Small intestine (tissue), 7 donors: ENCODE measurements at regions not wholly inside any gene's neighbourhood (a gene's known extent, or its start where the extent isn't known, plus 50 kb on each side); places are given as distances from the start of the nearest gene placed in this dataset.

Experiments used
- DNase-seq, 2 donors: peaks; one replicate each; pipeline versions ENCODE4 v3.0.0 to v3.0.0-alpha.2; 2013
- FAIRE-seq: peaks from 2 replicates; lab custom pipeline; 2012; peaks lifted over from hg19 to GRCh38; lab: Jason Lieb, UNC
- H3K27ac ChIP-seq, 3 donors: one replicate each; pipeline ENCODE4 v1.5.1; 2013; ENCODE audit warnings: low read length in 2 of 3, mild to moderate bottlenecking in 2 of 3, control low read depth in 1 of 3, inconsistent platforms in 1 of 3, low read depth in 1 of 3, moderate library complexity in 1 of 3
- H3K27me3 ChIP-seq, 3 donors: one replicate each; pipeline ENCODE4 v1.6.1; 2013; ENCODE audit warnings: low read length in 3 of 3, inconsistent platforms in 1 of 3; ENCODE audit not compliant: control insufficient read depth in 3 of 3, insufficient read depth in 3 of 3
- H3K36me3 ChIP-seq, 3 donors: one replicate each; pipeline ENCODE4 v1.6.1; 2013; ENCODE audit warnings: low read length in 3 of 3, inconsistent platforms in 1 of 3, low read depth in 1 of 3, mild to moderate bottlenecking in 1 of 3, moderate library complexity in 1 of 3; ENCODE audit not compliant: control insufficient read depth in 3 of 3, insufficient read depth in 2 of 3
- H3K4me1 ChIP-seq, 3 donors: one replicate each; pipeline ENCODE4 v1.6.1; 2013; ENCODE audit warnings: low read length in 2 of 3, inconsistent platforms in 1 of 3, low read depth in 1 of 3, mild to moderate bottlenecking in 1 of 3, moderate library complexity in 1 of 3; ENCODE audit not compliant: control insufficient read depth in 3 of 3, insufficient read depth in 2 of 3
- H3K4me3 ChIP-seq, 3 donors: one replicate each; pipeline ENCODE4 v1.5.1; 2013; ENCODE audit warnings: low read length in 3 of 3, control low read depth in 1 of 3, inconsistent platforms in 1 of 3, low read depth in 1 of 3, mild to moderate bottlenecking in 1 of 3, moderate library complexity in 1 of 3
- H3K9me3 ChIP-seq, 2 donors: one replicate each; pipeline ENCODE4 v1.6.1; 2013; ENCODE audit warnings: low read depth in 1 of 2, low read length in 1 of 2; ENCODE audit not compliant: control insufficient read depth in 2 of 2, insufficient read depth in 1 of 2
- WGBS, 3 donors: extraction: QIAGEN DNeasy Blood & Tissue Kit; methylation state at CpG; one replicate each; pipeline ENCODE4 v1.1.7; 2013; 5-methylcytosine and 5-hydroxymethylcytosine counted together
- donor health status: healthy with polysubstance abuse.
- donor health status: control.
- donor health status: control.
- donor health status: Bipolar disorder and iron deficiency.
- donor health status: healthy.

GRCh38 chr11:13062115-13062514, 53.0 kb downstream of the RASSF10 start:
- DNase-seq: no peak
- FAIRE-seq: no peak
- 72 to 87% (median 81%) methylated on average over 5 of the region's 5 CpGs for WGBS, 3 donors
- Histone ChIP-seq H3K27me3 (peaks cover 0 to 5% (median 0%) of the 10 kb centered on the region in 3 donors), H3K9me3 (peaks cover 0 to 5% of the 10 kb centered on the region in 2 donors), H3K27ac (no peak overlapping the region), H3K36me3 (no peaks in the 10 kb centered on the region), H3K4me3 (no peak overlapping the region), H3K4me1 (peaks cover 0 to 10% (median 0%) of the 10 kb centered on the region in 3 donors)

- WGBS, 3 donors: 10 to 62% (median 47%) methylated on average over 3 of the region's 3 CpGs
- Histone ChIP-seq H3K36me3 (no peaks in the 10 kb centered on the region), H3K4me1 (peaks cover 0 to 10% (median 0%) of the 10 kb centered on the region in 3 donors), H3K9me3 (peaks cover 0 to 5% of the 10 kb centered on the region in 2 donors), H3K4me3 (no peak overlapping the region), H3K27me3 (peaks cover 0 to 5% (median 0%) of the 10 kb centered on the region in 3 donors), H3K27ac (no peak overlapping the region)
- DNase-seq (peak in 1 of 2 donors; percentile 38), FAIRE-seq (no peak)
These were observed 55.5 kb downstream of the RASSF10 start for GRCh38 chr11:13064593-13064992.

GRCh38 chr11:13065200-13065787, 56.2 kb downstream of the RASSF10 start:
- peak overlapping the region in 1 of 3 donors; percentile 64 for H3K27ac ChIP-seq
- no peaks in the 10 kb centered on the region for H3K36me3 ChIP-seq
- H3K4me3 ChIP-seq: no peak overlapping the region
- H3K4me1 ChIP-seq: peaks cover 0 to 10% (median 0%) of the 10 kb centered on the region in 3 donors
- peaks cover 0 to 5% (median 0%) of the 10 kb centered on the region in 3 donors for H3K27me3 ChIP-seq
- 9 to 60% (median 35%) methylated on average over 10 of the region's 10 CpGs for WGBS, 3 donors
- H3K9me3 ChIP-seq: peaks cover 0 to 5% of the 10 kb centered on the region in 2 donors
- DNase-seq: peak; percentile 72 to 86
- FAIRE-seq: no peak

DNA sequence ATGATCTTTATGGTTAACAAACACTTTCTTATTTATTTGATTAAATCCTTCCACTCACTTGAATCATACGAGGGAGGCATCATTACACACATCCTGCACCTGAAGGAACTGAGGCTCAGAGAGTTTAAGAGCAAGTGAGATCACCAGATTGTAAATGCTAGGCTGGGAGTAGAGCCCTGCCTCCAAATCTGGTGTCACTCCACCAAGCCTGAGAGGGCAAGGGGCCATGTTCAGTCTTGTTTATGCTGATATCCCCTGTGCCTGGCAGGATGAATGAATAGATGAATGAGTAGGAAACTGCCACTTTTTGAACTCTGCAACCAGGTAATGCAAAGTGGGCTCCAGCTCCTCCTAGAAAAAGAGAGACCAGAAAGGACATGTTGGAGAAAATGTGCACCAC, 59.1 kb downstream of the RASSF10 start:
- H3K36me3 ChIP-seq: no peaks in the 10 kb centered on the region
- H3K9me3 ChIP-seq: no peaks in the 10 kb centered on the region
- peaks cover 0 to 10% (median 0%) of the 10 kb centered on the region in 3 donors for H3K4me1 ChIP-seq
- no peak for FAIRE-seq
- H3K27ac ChIP-seq: no peak overlapping the region
- H3K4me3 ChIP-seq: no peak overlapping the region
- peaks cover 0 to 5% (median 3%) of the 10 kb centered on the region in 3 donors for H3K27me3 ChIP-seq
- 52 to 67% (median 62%) methylated on average over 1 of the region's 1 CpG for WGBS, 3 donors
- DNase-seq: no peak

DNA sequence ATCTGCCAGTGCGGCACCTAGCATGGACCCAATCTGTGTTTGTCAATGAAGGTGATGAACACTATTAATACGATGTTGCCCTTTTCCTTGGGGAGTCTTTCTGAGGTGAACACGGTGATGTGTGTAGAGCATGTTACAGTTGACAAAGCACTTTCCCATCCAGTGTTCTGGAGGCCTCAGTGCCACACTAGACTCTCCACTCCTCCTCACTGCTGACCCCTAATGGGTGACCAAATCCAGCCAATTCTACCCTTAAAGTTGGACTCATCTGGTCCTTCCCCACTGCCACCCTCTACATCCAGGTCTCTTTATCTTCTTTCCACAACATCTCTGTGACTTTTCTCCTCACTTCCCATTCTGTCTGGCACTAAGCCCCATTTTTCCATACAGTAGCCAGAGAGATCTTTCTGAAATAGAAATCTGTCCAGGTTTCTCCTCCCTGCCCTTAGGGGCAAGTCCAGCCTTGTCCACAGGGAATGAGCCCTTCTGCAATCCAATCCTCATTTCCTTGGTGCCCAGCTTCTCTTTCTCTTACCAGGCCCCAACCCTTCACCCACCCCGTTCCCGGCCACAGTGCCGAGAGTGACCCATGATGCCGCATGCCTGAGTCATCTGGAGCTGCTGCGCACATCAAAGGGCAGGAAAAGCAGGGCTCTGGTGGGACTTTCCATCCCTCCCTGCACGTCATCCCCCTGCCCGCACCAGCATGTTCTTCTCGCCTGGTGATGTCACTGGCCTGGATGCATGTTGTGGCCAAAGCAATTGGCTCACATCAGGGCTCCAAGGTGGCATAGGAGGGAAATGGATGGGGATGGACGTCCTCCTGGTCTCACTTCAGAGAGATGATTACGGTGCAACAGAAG, 64.2 kb downstream of the RASSF10 start:
- DNase-seq (no peak), FAIRE-seq (no peak)
- H3K4me3 ChIP-seq: no peak overlapping the region
- H3K27ac ChIP-seq: no peak overlapping the region
- H3K36me3 ChIP-seq: no peaks in the 10 kb centered on the region
- H3K27me3 ChIP-seq: peaks cover 0 to 3% (median 0%) of the 10 kb centered on the region in 3 donors
- H3K9me3 ChIP-seq: no peaks in the 10 kb centered on the region
- 84 to 87% (median 86%) methylated on average over 13 of the region's 13 CpGs for WGBS, 3 donors
- no peaks in the 10 kb centered on the region for H3K4me1 ChIP-seq

DNA sequence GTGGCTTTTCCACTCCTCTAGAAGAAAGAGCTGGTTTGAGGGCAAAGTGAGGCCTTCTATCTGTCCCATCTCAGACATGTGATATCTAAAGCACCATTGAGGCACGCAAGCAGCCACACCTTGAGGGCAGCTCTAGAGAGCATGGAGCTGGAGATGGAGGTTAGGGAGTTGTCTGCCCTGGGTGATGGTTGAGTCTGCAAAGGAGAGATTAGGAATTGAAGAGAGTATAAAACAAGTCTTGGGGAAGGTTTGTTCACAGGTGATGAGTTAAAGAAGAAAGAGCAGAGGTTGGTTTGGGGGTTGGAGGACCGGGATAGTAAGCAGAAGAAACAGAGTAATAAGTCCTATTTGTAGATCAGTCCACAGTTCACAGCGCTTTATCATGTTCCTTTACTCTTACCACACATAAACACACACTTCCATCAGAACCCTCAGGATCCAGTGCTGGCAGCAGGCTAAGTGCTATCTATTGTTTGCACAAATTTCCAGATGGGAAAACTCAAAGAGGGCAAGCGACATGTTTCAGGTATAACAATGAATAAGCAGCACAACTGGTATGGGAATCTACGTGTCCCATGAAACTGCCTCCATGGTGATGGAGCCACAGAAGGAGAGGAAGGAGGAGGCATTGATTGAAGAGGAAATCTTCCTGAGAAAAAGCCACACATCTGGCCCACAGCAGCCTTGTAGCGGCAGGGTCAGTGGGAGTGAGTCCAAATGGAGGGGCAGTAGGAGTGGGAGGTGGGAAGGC, 65.8 kb downstream of the RASSF10 start:
- 78 to 90% (median 85%) methylated on average over 6 of the region's 6 CpGs for WGBS, 3 donors
- Histone ChIP-seq H3K36me3 (no peaks in the 10 kb centered on the region), H3K4me3 (no peak overlapping the region), H3K27me3 (peaks cover 0 to 3% (median 0%) of the 10 kb centered on the region in 3 donors), H3K4me1 (no peaks in the 10 kb centered on the region), H3K27ac (no peak overlapping the region), H3K9me3 (no peaks in the 10 kb centered on the region)
- FAIRE-seq (no peak), DNase-seq (no peak)

- Histone ChIP-seq H3K9me3 (no peaks in the 10 kb centered on the region), H3K27me3 (peaks cover 0 to 3% (median 0%) of the 10 kb centered on the region in 3 donors), H3K36me3 (no peaks in the 10 kb centered on the region), H3K4me3 (no peak overlapping the region), H3K4me1 (no peaks in the 10 kb centered on the region), H3K27ac (no peak overlapping the region)
- DNase-seq (no peak), FAIRE-seq (no peak)
- WGBS, 3 donors: 65 to 84% (median 84%) methylated on average over 2 of the region's 2 CpGs
These were observed 67.8 kb downstream of the RASSF10 start for GRCh38 chr11:13076961-13077360.

DNA sequence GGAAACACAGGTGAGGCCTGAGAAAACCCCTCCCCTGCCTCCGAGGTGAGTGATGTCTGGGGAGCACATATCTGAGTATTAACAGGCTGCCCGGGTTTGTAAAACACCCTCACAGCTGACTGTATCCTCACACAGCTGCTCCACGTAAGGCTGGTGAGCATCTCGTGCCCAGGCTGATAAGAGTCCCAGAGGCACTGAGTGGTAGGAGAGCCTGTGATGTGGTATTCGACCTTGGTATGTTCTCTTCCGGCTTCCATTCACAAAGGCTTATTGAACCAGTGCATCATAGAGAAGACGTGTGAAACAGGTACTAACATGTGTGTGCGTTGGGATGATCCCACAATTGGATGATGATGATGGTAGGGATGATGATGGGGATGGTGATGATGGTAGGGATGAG, 71.7 kb downstream of the RASSF10 start:
- H3K27ac ChIP-seq: no peak overlapping the region
- FAIRE-seq: no peak
- no peak for DNase-seq
- no peaks in the 10 kb centered on the region for H3K36me3 ChIP-seq
- H3K27me3 ChIP-seq: peaks cover 0 to 2% (median 0%) of the 10 kb centered on the region in 3 donors
- 84 to 89% (median 88%) methylated on average over 8 of the region's 8 CpGs for WGBS, 3 donors
- no peaks in the 10 kb centered on the region for H3K9me3 ChIP-seq
- H3K4me1 ChIP-seq: no peaks in the 10 kb centered on the region
- no peak overlapping the region for H3K4me3 ChIP-seq
